IMR-90 (cell line): ENCODE measurements at regions not wholly inside any gene's neighbourhood (a gene's known extent, or its start where the extent isn't known, plus 50 kb on each side); places are given as distances from the start of the nearest gene placed in this dataset.

ENCODE experiments used
- ATAC-seq: fragments of 200-7000 bp; cut with Tn5 transposase; 2 replicates; pipeline ENCODE4 v1.9.1; 2020; ENCODE audit warnings: low read depth, mild to moderate bottlenecking, moderate library complexity
- BruUV-seq: library from RNA; stranded (reverse); fragments of 400-500 nt; replicated peaks from 2 replicates; lab custom pipeline; 2021; lab: Mats Ljungman, UMichigan
- CTCF ChIA-PET: fragments of 300-600 bp; formaldehyde crosslinking; extraction: SDS; loops from one replicate; lab custom pipeline; 2021; ENCODE audit warnings: antibody characterized with exemption; lab: Yijun Ruan, JAX
- POLR2A ChIA-PET: fragments of 300-600 bp; sonication (Branson Sonifier 250); formaldehyde crosslinking; loops from one replicate; lab custom pipeline; 2022; ENCODE audit warnings: antibody characterized with exemption; ENCODE audit not compliant: unreplicated experiment; lab: Charles Lee
- DNase-seq: peaks from one replicate; pipeline ENCODE4 v3.0.0; 2013
- H2AFZ ChIP-seq: replicated peaks from 2 replicates; pipeline ENCODE3; 2013; ENCODE audit warnings: low read length, mild to moderate bottlenecking; ENCODE audit not compliant: poor library complexity
- H2AK5ac ChIP-seq: 2 replicates; pipeline ENCODE4 v1.6.1; 2013; ENCODE audit warnings: low read depth, low read length, inconsistent platforms
- H2AK9ac ChIP-seq: replicated peaks from 2 replicates; pipeline ENCODE3; 2013; ENCODE audit warnings: mild to moderate bottlenecking, low read depth, low read length, moderate library complexity; ENCODE audit not compliant: poor library complexity
- H2BK120ac ChIP-seq: 2 replicates; pipeline ENCODE4 v1.6.1; 2013; ENCODE audit warnings: low read depth, low read length, inconsistent platforms
- H2BK15ac ChIP-seq: 3 replicates; pipeline ENCODE4 v1.6.1; 2013; ENCODE audit warnings: low read depth, low read length, inconsistent platforms
- H2BK20ac ChIP-seq: 2 replicates; pipeline ENCODE4 v1.6.1; 2013; ENCODE audit warnings: low read depth, mild to moderate bottlenecking, inconsistent platforms, low read length, moderate library complexity
- H2BK5ac ChIP-seq: 2 replicates; pipeline ENCODE4 v1.6.1; 2013; ENCODE audit warnings: mild to moderate bottlenecking, low read depth, low read length, inconsistent platforms; ENCODE audit not compliant: poor library complexity, severe bottlenecking
- H3K14ac ChIP-seq: replicated peaks from 2 replicates; pipeline ENCODE4 v1.6.1; 2013; ENCODE audit warnings: low read depth, low read length, inconsistent platforms
- H3K18ac ChIP-seq: 2 replicates; pipeline ENCODE4 v1.6.1; 2013; ENCODE audit warnings: low read depth, low read length, control low read depth
- H3K23ac ChIP-seq: 2 replicates; pipeline ENCODE4 v1.6.1; 2013; ENCODE audit warnings: low read depth, low read length, inconsistent platforms
- H3K27ac ChIP-seq: 2 replicates; pipeline ENCODE4 v1.5.1; 2013; ENCODE audit warnings: mild to moderate bottlenecking, control low read depth, low read length; ENCODE audit not compliant: insufficient read depth
- H3K27me3 ChIP-seq: 2 replicates; pipeline ENCODE4 v1.6.1; 2013; ENCODE audit warnings: low read length; ENCODE audit not compliant: control insufficient read depth, insufficient read depth
- H3K36me3 ChIP-seq: 2 replicates; pipeline ENCODE4 v1.6.1; 2013; ENCODE audit warnings: low read length, mixed read lengths; ENCODE audit not compliant: control insufficient read depth, insufficient read depth
- H3K4ac ChIP-seq: 2 replicates; pipeline ENCODE4 v1.6.1; 2013; ENCODE audit warnings: low read depth, low read length, inconsistent platforms
- H3K4me1 ChIP-seq: 2 replicates; pipeline ENCODE4 v1.6.1; 2013; ENCODE audit warnings: low read length, mixed read lengths; ENCODE audit not compliant: control insufficient read depth, insufficient read depth
- H3K4me2 ChIP-seq: 2 replicates; pipeline ENCODE4 v1.6.1; 2013; ENCODE audit warnings: low read depth, mild to moderate bottlenecking, control low read depth, low read length, moderate library complexity
- H3K4me3 ChIP-seq: 2 replicates; pipeline ENCODE4 v1.5.1; 2013; ENCODE audit warnings: low read depth, mild to moderate bottlenecking, control low read depth, low read length, moderate library complexity; ENCODE audit not compliant: insufficient read depth
- H3K56ac ChIP-seq: 2 replicates; pipeline ENCODE4 v1.6.1; 2013; ENCODE audit warnings: low read length, inconsistent platforms; ENCODE audit not compliant: insufficient read depth; ENCODE audit errors: extremely low read depth
- H3K79me1 ChIP-seq, 2 experiments: 2 replicates each; pipeline ENCODE4 v1.6.1; 2013; ENCODE audit warnings: low read length in 2 of 2, inconsistent platforms in 1 of 2, low read depth in 1 of 2
- H3K9ac ChIP-seq: 2 replicates; pipeline ENCODE4 v1.6.1; 2013; ENCODE audit warnings: low read depth, low read length, control low read depth
- H3K9me1 ChIP-seq: 2 replicates; pipeline ENCODE4 v1.6.1; 2013; ENCODE audit warnings: low read length, inconsistent platforms; ENCODE audit not compliant: insufficient read depth
- H3K9me3 ChIP-seq: 2 replicates; pipeline ENCODE4 v1.6.1; 2013; ENCODE audit warnings: low read length; ENCODE audit not compliant: control insufficient read depth, insufficient read depth
- H4K20me1 ChIP-seq: 2 replicates; pipeline ENCODE4 v1.6.1; 2013; ENCODE audit warnings: low read length, inconsistent platforms; ENCODE audit not compliant: insufficient read depth
- H4K5ac ChIP-seq: 2 replicates; pipeline ENCODE4 v1.6.1; 2013; ENCODE audit warnings: mild to moderate bottlenecking, low read depth, low read length, control low read depth
- H4K8ac ChIP-seq, 2 experiments: 2 replicates each; pipeline ENCODE4 v1.6.1; 2013; ENCODE audit warnings: low read depth in 2 of 2, low read length in 2 of 2, control low read depth in 1 of 2, inconsistent platforms in 1 of 2
- H4K91ac ChIP-seq: 2 replicates; pipeline ENCODE4 v1.6.1; 2013; ENCODE audit warnings: low read depth, low read length, inconsistent platforms; ENCODE audit not compliant: insufficient read depth
- BHLHE40 ChIP-seq: fragments of 150-350 bp; IDR thresholded peaks from 2 replicates; pipeline ENCODE4 v1.6.1; 2016; ENCODE audit warnings: mild to moderate bottlenecking, low read depth, low read length
- CEBPB ChIP-seq: IDR thresholded peaks from 2 replicates; pipeline ENCODE4 v1.6.1; 2012; ENCODE audit warnings: low read depth, low read length, improper control_type of control experiment
- CHD1 ChIP-seq: IDR thresholded peaks from 2 replicates; pipeline ENCODE4 v1.6.1; 2012; ENCODE audit warnings: low read depth, low read length, improper control_type of control experiment
- FOS ChIP-seq: fragments of 150-350 bp; IDR thresholded peaks from 2 replicates; pipeline ENCODE4 v1.6.1; 2016; ENCODE audit warnings: low read depth, low read length
- MAFK ChIP-seq: IDR thresholded peaks from 2 replicates; pipeline ENCODE4 v1.6.1; 2012; ENCODE audit warnings: low read depth, low read length, improper control_type of control experiment
- RAD21 ChIP-seq: IDR thresholded peaks from 2 replicates; pipeline ENCODE4 v1.6.1; 2012; ENCODE audit warnings: low read length, improper control_type of control experiment
- SMC3 ChIP-seq: fragments of 150-350 bp; IDR thresholded peaks from 2 replicates; pipeline ENCODE4 v1.6.1; 2016; ENCODE audit warnings: low read depth, mild to moderate bottlenecking, antibody characterized with exemption, low read length, moderate library complexity
- WGBS, 2 experiments: methylation state at CpG; one replicate each; pipeline versions ENCODE4 v1.1.5 to v1.1.7; 2013; ENCODE audit warnings: missing lambda C conversion rate in 2 of 2; ENCODE audit not compliant: insufficient read length in 1 of 2; ENCODE audit errors: extremely low coverage in 2 of 2; 5-methylcytosine and 5-hydroxymethylcytosine counted together
- dilution Hi-C: fragments of 300-500 bp; cut with HindIII; formaldehyde crosslinking; loops from one replicate; pipeline ENCODE4 v1.14.3; 2018; ENCODE audit warnings: low sequenced_read_pairs; ENCODE audit not compliant: unreplicated experiment
- in situ Hi-C: fragments of 300-500 bp; cut with MboI; formaldehyde crosslinking; loops from 3 replicates; pipeline ENCODE4 v1.14.3; 2019; ENCODE audit warnings: low sequenced_read_pairs, inconsistent platforms, mixed read lengths
- intact Hi-C: fragments of 100-400 bp; cut with micrococcal nuclease; formaldehyde crosslinking; loops from 2 replicates; pipeline ENCODE4 v1.10.0; 2022

DNA sequence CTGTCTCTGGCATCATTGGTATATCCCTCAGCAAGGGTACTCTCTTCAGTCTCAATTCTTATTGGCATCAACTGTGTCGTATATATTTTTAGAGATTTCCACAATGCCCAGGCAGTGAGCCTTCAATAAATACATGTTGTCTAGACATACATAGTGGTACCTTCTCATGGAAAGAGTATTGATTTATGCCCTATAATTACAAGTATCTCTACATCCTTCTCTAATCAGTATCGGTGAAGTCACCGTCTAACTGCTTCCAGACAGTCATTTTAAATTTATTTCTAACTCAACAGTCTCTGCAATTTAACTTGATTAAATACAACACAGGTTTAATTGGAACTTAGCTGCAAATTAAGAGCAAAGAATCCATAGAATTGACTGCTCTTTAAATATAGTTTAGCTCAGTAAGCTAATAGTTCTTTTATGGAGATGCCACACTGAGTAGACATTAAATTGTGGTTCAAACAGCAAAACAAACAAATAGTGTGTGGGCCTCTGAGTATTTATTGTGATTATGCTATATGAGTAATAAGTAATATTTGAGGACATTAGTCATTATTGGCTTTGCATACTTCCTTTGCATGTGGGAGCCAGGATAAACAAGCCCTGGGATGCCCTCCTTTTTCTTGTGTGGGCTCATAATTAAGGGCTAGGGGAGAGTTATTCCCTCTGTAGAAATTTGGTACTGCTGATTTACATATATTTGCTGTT lies 126.9 kb upstream of the DUSP10 start:
- H4K5ac ChIP-seq, result peak overlapping the region; percentile 54; the same call in 1 of the 2 replicates
- no peak overlapping the region for H3K27ac ChIP-seq
- H2BK120ac ChIP-seq, result peak overlapping the region; percentile 93
- H2AK9ac ChIP-seq, result no peak overlapping the region
- H3K23ac ChIP-seq, result peak overlapping the region; percentile 69
- no peaks in the 10 kb centered on the region for H3K36me3 ChIP-seq
- H2BK5ac ChIP-seq, result peak overlapping the region; percentile 98
- H2BK20ac ChIP-seq, result peak overlapping the region; percentile 95
- H3K4me1 ChIP-seq, result peaks cover 11% of the 10 kb centered on the region
- in situ Hi-C loops, result no loop called here
- H3K4me2 ChIP-seq, result peak overlapping the region; percentile 65; the same call in 1 of the 2 replicates
- no peaks in the 10 kb centered on the region for H4K20me1 ChIP-seq
- no peaks in the 10 kb centered on the region for H3K27me3 ChIP-seq
- peaks cover 14% of the 10 kb centered on the region for H3K9me1 ChIP-seq
- no peaks in the 10 kb centered on the region for H3K9me3 ChIP-seq
- no CpG with 5 or more reads among the region's 3 CpGs for WGBS, 2 experiments
- DNase-seq (peak; percentile 87), ATAC-seq (peak; percentile 78)
- TF ChIP-seq FOS, result peak; percentile 74
- TF ChIP-seq BHLHE40, result peak; percentile 39; the same call in 1 of the 2 replicates
- TF ChIP-seq RAD21, result peak; percentile 12; the same call in 1 of the 2 replicates
- 0 out of 2 replicates have a peak, but pooled peaks have one; percentile 16 for TF ChIP-seq SMC3
- no peak for TF ChIP-seq CEBPB
- TF ChIP-seq CHD1, result no peak
- TF ChIP-seq MAFK, result peak; percentile 46; the same call in 1 of the 2 replicates
- H3K4ac ChIP-seq, result peak overlapping the region; percentile 79
- peak overlapping the region; percentile 86 for H2BK15ac ChIP-seq
- H4K8ac ChIP-seq, result peak overlapping the region; percentile 37 to 90
- dilution Hi-C loops, result no loop called here
- H3K79me1 ChIP-seq, result peaks cover 0 to 3% of the 10 kb centered on the region in 2 experiments; a peak in 1 of 4 replicates
- H3K18ac ChIP-seq, result peak overlapping the region; percentile 90; the same call in 1 of the 2 replicates
- peak overlapping the region; percentile 68; the same call in 1 of the 2 replicates for H2AK5ac ChIP-seq
- H3K56ac ChIP-seq, result peak overlapping the region; percentile 94; the same call in 1 of the 2 replicates
- intact Hi-C loops, result loop anchor here (1.0 to 10.0 kb wide), 3 partner anchors 126 to 589 kb away; partner anchors contain the start of gene DUSP10
- POLR2A ChIA-PET, result interaction anchor here (0.6 kb wide), 1 partner anchor 125 kb away, joined by 4 read pairs; no protein-coding TSS in a partner anchor
- H3K9ac ChIP-seq, result no peak overlapping the region; the same call in 1 of the 2 replicates
- BruUV-seq, result no TSS peak
- H3K4me3 ChIP-seq, result no peak overlapping the region
- no peak overlapping the region for H2AFZ ChIP-seq
- peak overlapping the region; percentile 79 for H4K91ac ChIP-seq
- peak overlapping the region; percentile 83 for H3K14ac ChIP-seq
- CTCF ChIA-PET, result interaction anchor here (0.7 to 1.4 kb wide), 5 partner anchors 9 to 587 kb away, joined by 3 to 4 read pairs (median 3); no protein-coding TSS in a partner anchor
